HL-60 (cell line): ENCODE measurements at regions not wholly inside any gene's neighbourhood (a gene's known extent, or its start where the extent isn't known, plus 50 kb on each side); places are given as distances from the start of the nearest gene placed in this dataset.

ENCODE experiments used
- CTCF ChIP-seq: IDR thresholded peaks from one replicate; pipeline ENCODE4 v1.5.1; 2011; ENCODE audit warnings: low read length, control low read depth, inconsistent platforms; ENCODE audit not compliant: insufficient read depth
- POLR2AphosphoS5 ChIP-seq: IDR thresholded peaks from 2 replicates; pipeline ENCODE4 v1.6.1; 2012; ENCODE audit warnings: low read depth

DNA sequence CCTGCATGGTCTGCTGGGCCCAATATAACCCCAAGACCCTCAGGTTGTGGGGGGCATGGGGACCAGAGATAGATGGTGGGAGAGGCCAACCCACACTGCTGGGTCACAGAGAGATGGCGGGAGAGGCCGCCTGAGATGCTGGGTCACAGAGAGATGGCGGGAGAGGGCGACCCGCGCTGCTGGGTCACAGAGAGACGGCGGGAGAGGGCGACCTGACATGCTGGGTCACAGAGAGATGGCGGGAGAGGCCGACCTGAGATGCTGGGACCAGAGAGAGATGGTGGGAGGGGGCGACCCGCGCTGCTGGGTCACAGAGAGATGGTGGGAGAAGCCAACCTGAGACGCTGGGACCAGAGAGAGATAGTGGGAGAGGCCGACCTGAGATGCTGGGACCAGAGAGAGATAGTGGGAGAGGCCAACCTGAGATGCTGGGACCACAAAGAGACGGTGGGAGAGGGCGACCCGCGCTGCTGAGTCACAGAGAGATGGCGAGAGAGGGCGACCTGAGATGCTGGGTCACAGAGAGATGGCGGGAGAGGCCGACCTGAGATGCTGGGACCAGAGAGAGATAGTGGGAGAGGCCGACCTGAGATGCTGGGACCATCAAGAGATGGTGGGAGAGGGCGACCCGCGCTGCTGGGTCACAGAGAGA is 133.2 kb downstream of the DLL1 start:
- TF ChIP-seq CTCF (no peak), POLR2AphosphoS5 (no peak)
